Lower leg skin (tissue), 3 donors: ENCODE measurements at regions not wholly inside any gene's neighbourhood (a gene's known extent, or its start where the extent isn't known, plus 50 kb on each side); places are given as distances from the start of the nearest gene placed in this dataset.

Source experiments
- POLR2A ChIP-seq, 2 donors: fragments of 450-650 bp; IDR thresholded peaks; one replicate each; pipeline ENCODE4 v1.6.1; 2016 to 2017; ENCODE audit warnings: antibody characterized with exemption in 2 of 2, mild to moderate bottlenecking in 1 of 2, moderate library complexity in 1 of 2
- TF ChIP-seq, protein P1 (sequence below), 3 donors: fragments of 450-650 bp; IDR thresholded peaks; one replicate each; pipeline ENCODE4 v1.5.1; 2016; ENCODE audit warnings: antibody characterized with exemption in 3 of 3, mild to moderate bottlenecking in 3 of 3, moderate library complexity in 2 of 3

DNA sequence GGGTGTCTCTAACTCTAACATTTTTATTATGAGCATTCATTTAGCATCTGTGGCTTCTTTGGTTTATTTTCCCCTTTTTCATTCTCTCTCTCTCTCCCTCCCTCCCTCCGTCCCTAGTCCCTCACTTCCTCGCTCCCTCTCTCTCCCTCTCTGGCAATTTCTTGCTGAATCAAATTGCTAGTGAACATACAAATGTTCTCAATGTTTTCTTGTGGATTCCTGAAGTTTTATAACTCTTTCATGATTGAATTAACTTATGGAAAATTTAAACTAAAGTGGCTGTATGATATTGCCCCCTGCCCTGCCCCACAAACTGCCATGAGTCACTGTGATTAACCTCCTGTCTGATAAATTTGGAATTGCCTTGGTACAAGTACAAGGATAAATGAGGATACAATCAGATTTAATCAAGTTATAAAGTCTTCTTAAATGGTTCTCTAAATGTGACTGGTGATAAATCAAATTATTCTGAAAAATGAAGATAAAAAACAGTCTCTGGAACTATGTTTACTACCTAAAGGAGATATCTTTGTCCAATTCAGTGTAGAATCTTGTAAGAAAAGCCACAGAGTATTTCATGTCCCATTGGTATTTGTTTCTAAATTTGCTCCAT, 143.0 kb upstream of the PDGFD start:
- TF ChIP-seq POLR2A (IDR thresholded peaks at IDR 0.05): no peak
- TF ChIP-seq, protein P1, sequence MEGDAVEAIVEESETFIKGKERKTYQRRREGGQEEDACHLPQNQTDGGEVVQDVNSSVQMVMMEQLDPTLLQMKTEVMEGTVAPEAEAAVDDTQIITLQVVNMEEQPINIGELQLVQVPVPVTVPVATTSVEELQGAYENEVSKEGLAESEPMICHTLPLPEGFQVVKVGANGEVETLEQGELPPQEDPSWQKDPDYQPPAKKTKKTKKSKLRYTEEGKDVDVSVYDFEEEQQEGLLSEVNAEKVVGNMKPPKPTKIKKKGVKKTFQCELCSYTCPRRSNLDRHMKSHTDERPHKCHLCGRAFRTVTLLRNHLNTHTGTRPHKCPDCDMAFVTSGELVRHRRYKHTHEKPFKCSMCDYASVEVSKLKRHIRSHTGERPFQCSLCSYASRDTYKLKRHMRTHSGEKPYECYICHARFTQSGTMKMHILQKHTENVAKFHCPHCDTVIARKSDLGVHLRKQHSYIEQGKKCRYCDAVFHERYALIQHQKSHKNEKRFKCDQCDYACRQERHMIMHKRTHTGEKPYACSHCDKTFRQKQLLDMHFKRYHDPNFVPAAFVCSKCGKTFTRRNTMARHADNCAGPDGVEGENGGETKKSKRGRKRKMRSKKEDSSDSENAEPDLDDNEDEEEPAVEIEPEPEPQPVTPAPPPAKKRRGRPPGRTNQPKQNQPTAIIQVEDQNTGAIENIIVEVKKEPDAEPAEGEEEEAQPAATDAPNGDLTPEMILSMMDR (IDR thresholded peaks at IDR 0.05): no peak
